GM21390 (cell line): ENCODE measurements at regions not wholly inside any gene's neighbourhood (a gene's known extent, or its start where the extent isn't known, plus 50 kb on each side); places are given as distances from the start of the nearest gene placed in this dataset.

Source experiments
- ATAC-seq: cut with Tn5 transposase; IDR thresholded peaks from one replicate; pipeline ENCODE4 v1.9.1; 2021; ENCODE audit not compliant: unreplicated experiment

- ATAC-seq = no peak
These were observed 236.0 kb downstream of the IRF8 start for GRCh38 chr16:86134802-86135461.

- no peak for ATAC-seq
These were observed 238.4 kb downstream of the IRF8 start for GRCh38 chr16:86137359-86137758.

- ATAC-seq = no peak
These were observed 239.4 kb downstream of the IRF8 start for GRCh38 chr16:86138121-86139085.

- ATAC-seq = no peak
These were observed 243.9 kb downstream of the IRF8 start for GRCh38 chr16:86142801-86143236.

- no peak for ATAC-seq
These were observed 244.7 kb downstream of the IRF8 start for GRCh38 chr16:86143666-86144065.

GRCh38 chr16:86145669-86146068 is 246.7 kb downstream of the IRF8 start:
- ATAC-seq = no peak

GRCh38 chr16:86150641-86151238 is 251.8 kb downstream of the IRF8 start:
- no peak for ATAC-seq

- ATAC-seq = no peak
These were observed 252.4 kb downstream of the IRF8 start for GRCh38 chr16:86151239-86151851.

- ATAC-seq = no peak
These were observed 257.2 kb downstream of the IRF8 start for GRCh38 chr16:86156155-86156554.

- ATAC-seq = no peak
These were observed 258.8 kb downstream of the IRF8 start for GRCh38 chr16:86157616-86158247.

GRCh38 chr16:86158688-86159360 is 259.9 kb downstream of the IRF8 start:
- no peak for ATAC-seq

- no peak for ATAC-seq
These were observed 266.5 kb downstream of the IRF8 start for GRCh38 chr16:86165479-86165878.

GRCh38 chr16:86166414-86166813 is 267.5 kb downstream of the IRF8 start:
- ATAC-seq = no peak

- no peak for ATAC-seq
These were observed 268.1 kb downstream of the IRF8 start for GRCh38 chr16:86167061-86167460.

- no peak for ATAC-seq
These were observed 271.8 kb downstream of the IRF8 start for GRCh38 chr16:86170720-86171119.

GRCh38 chr16:86171329-86171728 is 272.4 kb downstream of the IRF8 start:
- ATAC-seq = no peak

GRCh38 chr16:86175816-86176215 is 276.9 kb downstream of the IRF8 start:
- no peak for ATAC-seq

GRCh38 chr16:86176462-86176861 is 277.5 kb downstream of the IRF8 start:
- ATAC-seq = no peak

- ATAC-seq = no peak
These were observed 281.3 kb downstream of the IRF8 start for GRCh38 chr16:86180244-86180643.

- no peak for ATAC-seq
These were observed 281.8 kb downstream of the IRF8 start for GRCh38 chr16:86180780-86181179.
